Pancreas (tissue), 10 donors: ENCODE measurements at regions not wholly inside any gene's neighbourhood (a gene's known extent, or its start where the extent isn't known, plus 50 kb on each side); places are given as distances from the start of the nearest gene placed in this dataset.

Source experiments
- ATAC-seq, 4 donors: fragments of 200-7000 bp; cut with Tn5 transposase; one replicate each; pipeline versions ENCODE4 v1.8.0 to v1.9.1; 2020; ENCODE audit warnings: mild to moderate bottlenecking in 4 of 4, moderate library complexity in 4 of 4
- DNase-seq, 6 donors: peaks; one replicate each; pipeline ENCODE4 v3.0.0-alpha.2; 2020
- FAIRE-seq: peaks from 2 replicates; lab custom pipeline; 2012; peaks lifted over from hg19 to GRCh38; lab: Jason Lieb, UNC
- H3K27ac ChIP-seq, 4 donors: fragments of 200-600 bp; sonication (generic); 1 replicate in 3 of 4; 2 replicates in 1 of 4; pipeline versions ENCODE4 v1.5.0 to v1.8.0; 2020
- H3K27me3 ChIP-seq, 4 donors: fragments of 200-600 bp; one replicate each; pipeline ENCODE4 v1.8.0; 2021
- H3K36me3 ChIP-seq, 3 donors: fragments of 200-600 bp; sonication (generic) in 1 of 3; one replicate each; pipeline versions ENCODE4 v1.5.0 to v1.8.0; 2020 to 2021
- H3K4me1 ChIP-seq, 3 donors: fragments of 200-600 bp; one replicate each; pipeline ENCODE4 v1.8.0; 2021
- H3K4me3 ChIP-seq, 4 donors: fragments of 200-600 bp; sonication (generic) in 2 of 4; one replicate each; pipeline versions ENCODE4 v1.5.0 to v1.8.0; 2020 to 2021
- H3K9me3 ChIP-seq, 4 donors: fragments of 200-600 bp; one replicate each; pipeline ENCODE4 v1.8.0; 2021
- WGBS, 2 donors: extraction: QIAGEN DNeasy Blood & Tissue Kit; methylation state at CpG; one replicate each; pipeline ENCODE4 v1.1.7; 2013; 5-methylcytosine and 5-hydroxymethylcytosine counted together
- intact Hi-C, 3 donors: fragments of 100-400 bp; cut with DNase I; formaldehyde crosslinking; loops; one replicate each; pipeline versions ENCODE4 v1.11.1 to v1.14.2; 2022
- TF ChIP-seq, protein P1 (sequence below), 4 donors: fragments of 200-600 bp; sonication (generic) in 3 of 4; IDR thresholded peaks; one replicate each; pipeline versions ENCODE4 v1.5.0 to v1.8.0; 2021; ENCODE audit warnings: antibody characterized with exemption in 4 of 4
- donor health status: healthy with polysubstance abuse.
- donor health status: DM: no; HTN: no; CAD: no; lungs with moderate emphysema.
- donor health status: DM: no; HTN: no; CAD: no.
- donor health status: control.
- donor health status: control.
- donor health status: Bipolar disorder and iron deficiency.
- donor health status: DM: yes; HTN: yes; CAD: no.
- donor health status: DM: no; HTN: no; CAD: no.
- donor health status: DM: no; HTN: no; CAD: no.
- donor health status: DM: yes; HTN: yes; CAD: no.

- no peaks in the 10 kb centered on the region for H3K36me3 ChIP-seq
- ATAC-seq: no peak
- no peaks in the 10 kb centered on the region for H3K4me1 ChIP-seq
- no peak overlapping the region for H3K27ac ChIP-seq
- DNase-seq: no peak
- intact Hi-C loops: no loop called here
- FAIRE-seq: no peak
- WGBS, 2 donors: 67 to 70% methylated on average over 3 of the region's 3 CpGs
- H3K4me3 ChIP-seq: no peak overlapping the region
- no peaks in the 10 kb centered on the region for H3K27me3 ChIP-seq
- H3K9me3 ChIP-seq: no peaks in the 10 kb centered on the region
- TF ChIP-seq, protein P1, sequence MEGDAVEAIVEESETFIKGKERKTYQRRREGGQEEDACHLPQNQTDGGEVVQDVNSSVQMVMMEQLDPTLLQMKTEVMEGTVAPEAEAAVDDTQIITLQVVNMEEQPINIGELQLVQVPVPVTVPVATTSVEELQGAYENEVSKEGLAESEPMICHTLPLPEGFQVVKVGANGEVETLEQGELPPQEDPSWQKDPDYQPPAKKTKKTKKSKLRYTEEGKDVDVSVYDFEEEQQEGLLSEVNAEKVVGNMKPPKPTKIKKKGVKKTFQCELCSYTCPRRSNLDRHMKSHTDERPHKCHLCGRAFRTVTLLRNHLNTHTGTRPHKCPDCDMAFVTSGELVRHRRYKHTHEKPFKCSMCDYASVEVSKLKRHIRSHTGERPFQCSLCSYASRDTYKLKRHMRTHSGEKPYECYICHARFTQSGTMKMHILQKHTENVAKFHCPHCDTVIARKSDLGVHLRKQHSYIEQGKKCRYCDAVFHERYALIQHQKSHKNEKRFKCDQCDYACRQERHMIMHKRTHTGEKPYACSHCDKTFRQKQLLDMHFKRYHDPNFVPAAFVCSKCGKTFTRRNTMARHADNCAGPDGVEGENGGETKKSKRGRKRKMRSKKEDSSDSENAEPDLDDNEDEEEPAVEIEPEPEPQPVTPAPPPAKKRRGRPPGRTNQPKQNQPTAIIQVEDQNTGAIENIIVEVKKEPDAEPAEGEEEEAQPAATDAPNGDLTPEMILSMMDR (IDR thresholded peaks at IDR 0.05): no peak
Observed at GRCh38 chr22:27201741-27202140, 544.4 kb downstream of the MIAT start.

- Histone ChIP-seq H3K27ac (no peak overlapping the region), H3K27me3 (no peaks in the 10 kb centered on the region), H3K4me1 (no peaks in the 10 kb centered on the region), H3K4me3 (no peak overlapping the region), H3K36me3 (no peaks in the 10 kb centered on the region), H3K9me3 (no peaks in the 10 kb centered on the region)
- WGBS, 2 donors: 87 to 95% methylated on average over 2 of the region's 2 CpGs
- FAIRE-seq (no peak), DNase-seq (no peak), ATAC-seq (no peak)
- intact Hi-C loops: no loop called here
- TF ChIP-seq, protein P1 (IDR thresholded peaks at IDR 0.05): no peak
Observed at GRCh38 chr22:27203276-27203660, 545.9 kb downstream of the MIAT start.

- WGBS, 2 donors: 81 to 90% methylated on average over 5 of the region's 5 CpGs
- H3K4me1 ChIP-seq: no peaks in the 10 kb centered on the region
- no peaks in the 10 kb centered on the region for H3K27me3 ChIP-seq
- no peaks in the 10 kb centered on the region for H3K9me3 ChIP-seq
- TF ChIP-seq, protein P1 (IDR thresholded peaks at IDR 0.05): no peak
- no peaks in the 10 kb centered on the region for H3K36me3 ChIP-seq
- no peak for DNase-seq
- H3K4me3 ChIP-seq: no peak overlapping the region
- FAIRE-seq: no peak
- H3K27ac ChIP-seq: no peak overlapping the region
- no peak for ATAC-seq
- intact Hi-C loops: no loop called here
Observed at GRCh38 chr22:27204280-27204679, 546.9 kb downstream of the MIAT start.

DNA sequence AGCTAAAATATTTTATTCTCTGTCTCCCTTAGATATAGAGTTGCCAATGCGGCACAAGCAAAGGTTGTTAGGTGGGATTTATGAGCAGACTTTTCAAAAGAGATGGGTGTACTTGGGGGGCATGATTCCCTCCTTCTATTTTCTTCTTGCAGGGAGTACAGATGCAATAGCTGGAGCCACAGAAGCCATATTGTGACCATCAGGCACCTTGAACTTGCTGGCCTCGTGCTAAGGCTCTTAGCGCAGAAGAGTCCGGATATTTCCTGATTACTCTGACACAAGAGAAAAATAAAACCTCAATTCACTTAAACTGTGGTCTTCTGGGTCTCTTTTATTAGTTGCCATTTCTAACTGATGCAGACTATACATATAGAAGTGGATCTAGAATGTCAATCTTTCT lies 547.4 kb downstream of the MIAT start:
- Histone ChIP-seq H3K4me1 (no peaks in the 10 kb centered on the region), H3K4me3 (no peak overlapping the region), H3K9me3 (no peaks in the 10 kb centered on the region), H3K27ac (no peak overlapping the region), H3K27me3 (no peaks in the 10 kb centered on the region), H3K36me3 (no peaks in the 10 kb centered on the region)
- FAIRE-seq: no peak
- 94 to 99% methylated on average over 4 of the region's 4 CpGs for WGBS, 2 donors
- TF ChIP-seq, protein P1 (IDR thresholded peaks at IDR 0.05): no peak
- no peak for DNase-seq
- intact Hi-C loops: no loop called here
- ATAC-seq: no peak

GRCh38 chr22:27205492-27206373 lies 548.3 kb downstream of the MIAT start:
- no peak for FAIRE-seq
- 69 to 71% methylated on average over 9 of the region's 9 CpGs for WGBS, 2 donors
- H3K27me3 ChIP-seq: no peaks in the 10 kb centered on the region
- H3K27ac ChIP-seq: no peak overlapping the region
- no peak for ATAC-seq
- H3K4me1 ChIP-seq: no peaks in the 10 kb centered on the region
- H3K4me3 ChIP-seq: no peak overlapping the region
- no peak for DNase-seq
- TF ChIP-seq, protein P1 (IDR thresholded peaks at IDR 0.05): no peak
- no peaks in the 10 kb centered on the region for H3K9me3 ChIP-seq
- intact Hi-C loops: no loop called here
- H3K36me3 ChIP-seq: no peaks in the 10 kb centered on the region
